HCT116 (cell line): ENCODE measurements at regions not wholly inside any gene's neighbourhood (a gene's known extent, or its start where the extent isn't known, plus 50 kb on each side); places are given as distances from the start of the nearest gene placed in this dataset.
"Not testable (repeated sequence)": the region's sequence is repeated elsewhere in the genome, so short reads cannot be mapped to it uniquely, and the experiment has no call there.

Source experiments
- CTCF ChIP-seq, 3 experiments: fragments of 200-600 bp in 1 of 3; sonication (generic) in 1 of 3; IDR thresholded peaks in 2 of 3; conservative IDR thresholded peaks in 1 of 3; 2 replicates each; pipeline ENCODE4 v1.5.1; 2012 to 2017; ENCODE audit warnings: low read depth in 2 of 3, low read length in 2 of 3, antibody characterized with exemption in 1 of 3, borderline replicate concordance in 1 of 3, control low read depth in 1 of 3, mild to moderate bottlenecking in 1 of 3, mixed read lengths in 1 of 3, mixed run types in 1 of 3, moderate library complexity in 1 of 3; ENCODE audit not compliant: insufficient read depth in 1 of 3
- EZH2 ChIP-seq: fragments of 200-600 bp; sonication (generic); IDR thresholded peaks from 2 replicates; pipeline ENCODE4 v1.6.1; 2017; ENCODE audit warnings: antibody characterized with exemption, mixed run types
- MAX ChIP-seq: IDR thresholded peaks from 2 replicates; pipeline ENCODE4 v1.6.1; 2012
- POLR2A ChIP-seq: IDR thresholded peaks from 2 replicates; pipeline ENCODE4 v1.7.0; 2011; ENCODE audit warnings: borderline replicate concordance; ENCODE audit not compliant: insufficient read depth, insufficient read length; ENCODE audit errors: extremely low read depth
- POLR2AphosphoS5 ChIP-seq: IDR thresholded peaks from 2 replicates; pipeline ENCODE4 v1.6.1; 2011; ENCODE audit warnings: mild to moderate bottlenecking, low read depth, low read length, moderate library complexity
- REST ChIP-seq: IDR thresholded peaks from 2 replicates; pipeline ENCODE4 v1.6.1; 2012; ENCODE audit warnings: low read depth
- TCF7L2 ChIP-seq: IDR thresholded peaks from 2 replicates; pipeline ENCODE4 v1.7.0; 2011; ENCODE audit warnings: borderline replicate concordance, inconsistent platforms; ENCODE audit not compliant: insufficient read depth, insufficient read length; ENCODE audit errors: extremely low read depth
- YY1 ChIP-seq: IDR thresholded peaks from 2 replicates; pipeline ENCODE4 v1.6.1; 2011; ENCODE audit warnings: low read length, low read depth, moderate library complexity, mild to moderate bottlenecking; ENCODE audit not compliant: insufficient replicate concordance; ENCODE audit errors: extremely low read depth

- TF ChIP-seq REST; CTCF (IDR thresholded peaks at IDR 0.05 in 2 of 3, conservative IDR thresholded peaks at IDR 0.05 in 1 of 3; ENCODE audit: borderline replicate concordance in 1 of 3, insufficient read depth in 1 of 3, low read depth in 2 of 3, low read length in 2 of 3); POLR2A; POLR2AphosphoS5; EZH2; MAX; YY1; TCF7L2: not testable (repeated sequence)
Measured at GRCh38 chr1:65654526-65654925, 138.2 kb upstream of the PDE4B start.
